Fibroblast of mammary gland (primary cell): ENCODE measurements at regions not wholly inside any gene's neighbourhood (a gene's known extent, or its start where the extent isn't known, plus 50 kb on each side); places are given as distances from the start of the nearest gene placed in this dataset.
"Not testable (repeated sequence)": the region's sequence is repeated elsewhere in the genome, so short reads cannot be mapped to it uniquely, and the experiment has no call there.

Experiments used
- DNase-seq: peaks from one replicate; pipeline ENCODE4 v3.0.0-alpha.2; 2010; ENCODE audit warnings: low read depth
- H3K4me3 ChIP-seq: 2 replicates; pipeline ENCODE4 v1.5.1; 2011; ENCODE audit warnings: low read depth, mild to moderate bottlenecking, low read length, moderate library complexity; ENCODE audit not compliant: control insufficient read depth
- TF ChIP-seq, protein P1 (sequence below): conservative IDR thresholded peaks from 2 replicates; pipeline ENCODE4 v1.5.1; 2011; ENCODE audit warnings: low read depth, low read length, inconsistent platforms; ENCODE audit not compliant: control insufficient read depth, insufficient read depth

DNA sequence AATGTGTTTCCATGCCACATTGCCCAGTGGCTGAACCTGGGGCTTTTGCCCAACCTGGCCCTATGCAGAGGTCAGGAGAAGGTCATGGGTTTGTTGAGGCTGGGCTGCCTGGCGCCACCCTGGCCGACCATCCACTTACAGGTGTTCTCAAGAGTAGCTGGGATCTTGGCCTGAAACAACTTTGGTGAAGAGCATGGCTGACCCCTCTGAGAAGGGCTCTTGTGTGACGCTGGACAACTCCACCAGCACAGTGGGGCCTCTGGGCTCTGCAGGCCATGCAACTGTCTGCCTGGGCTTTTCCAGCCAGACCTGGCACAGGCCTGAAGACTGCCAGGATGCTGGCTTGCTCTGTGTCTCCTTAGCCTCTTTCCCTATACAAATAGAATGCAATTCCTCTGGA, 76.4 kb upstream of the ZNG1B start:
- TF ChIP-seq, protein P1, sequence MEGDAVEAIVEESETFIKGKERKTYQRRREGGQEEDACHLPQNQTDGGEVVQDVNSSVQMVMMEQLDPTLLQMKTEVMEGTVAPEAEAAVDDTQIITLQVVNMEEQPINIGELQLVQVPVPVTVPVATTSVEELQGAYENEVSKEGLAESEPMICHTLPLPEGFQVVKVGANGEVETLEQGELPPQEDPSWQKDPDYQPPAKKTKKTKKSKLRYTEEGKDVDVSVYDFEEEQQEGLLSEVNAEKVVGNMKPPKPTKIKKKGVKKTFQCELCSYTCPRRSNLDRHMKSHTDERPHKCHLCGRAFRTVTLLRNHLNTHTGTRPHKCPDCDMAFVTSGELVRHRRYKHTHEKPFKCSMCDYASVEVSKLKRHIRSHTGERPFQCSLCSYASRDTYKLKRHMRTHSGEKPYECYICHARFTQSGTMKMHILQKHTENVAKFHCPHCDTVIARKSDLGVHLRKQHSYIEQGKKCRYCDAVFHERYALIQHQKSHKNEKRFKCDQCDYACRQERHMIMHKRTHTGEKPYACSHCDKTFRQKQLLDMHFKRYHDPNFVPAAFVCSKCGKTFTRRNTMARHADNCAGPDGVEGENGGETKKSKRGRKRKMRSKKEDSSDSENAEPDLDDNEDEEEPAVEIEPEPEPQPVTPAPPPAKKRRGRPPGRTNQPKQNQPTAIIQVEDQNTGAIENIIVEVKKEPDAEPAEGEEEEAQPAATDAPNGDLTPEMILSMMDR, result no peak
- H3K4me3 ChIP-seq, result no peak overlapping the region
- DNase-seq, result no peak

DNA sequence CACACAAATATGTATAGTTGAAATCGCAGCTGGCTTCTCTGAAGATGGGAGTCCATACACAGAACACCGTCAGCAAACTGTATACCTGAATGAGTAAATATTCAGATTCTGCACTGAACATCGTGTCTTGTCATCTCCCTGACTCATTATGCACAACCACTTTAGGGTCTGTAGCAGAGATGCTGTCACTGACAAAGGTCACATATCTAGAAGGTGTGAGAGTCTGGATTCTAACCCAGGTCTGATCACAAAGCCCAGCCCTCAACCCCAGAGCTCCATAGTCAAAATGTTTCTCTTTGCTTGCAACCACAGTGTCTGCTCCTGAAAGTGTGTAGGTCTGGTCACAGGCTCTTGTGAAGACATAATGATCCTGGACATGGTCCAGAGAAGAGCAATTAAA, 78.3 kb upstream of the PAX8 start:
- no peak overlapping the region for H3K4me3 ChIP-seq
- no peak for DNase-seq
- TF ChIP-seq, protein P1, result no peak

DNA sequence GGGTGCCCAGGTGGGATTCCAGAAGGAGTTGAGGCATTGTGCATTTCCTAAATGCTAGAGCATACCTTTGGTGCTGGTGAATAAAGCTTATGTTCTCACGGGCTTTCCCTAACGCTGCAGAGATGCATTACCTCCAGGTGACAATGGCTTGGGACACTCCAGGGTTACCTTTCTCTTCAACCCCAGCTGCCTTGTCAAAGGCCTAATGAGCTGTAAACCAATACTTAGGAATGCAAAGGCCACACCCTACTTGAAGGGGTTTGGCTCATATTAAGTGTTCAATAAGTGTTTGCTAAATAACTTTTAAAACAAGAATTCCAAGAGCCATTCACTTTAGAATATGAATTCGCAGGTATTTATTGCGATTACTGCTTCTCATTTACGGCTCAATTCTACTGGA, 77.6 kb upstream of the PAX8 start:
- H3K4me3 ChIP-seq, DNase-seq: not testable (repeated sequence)

DNA sequence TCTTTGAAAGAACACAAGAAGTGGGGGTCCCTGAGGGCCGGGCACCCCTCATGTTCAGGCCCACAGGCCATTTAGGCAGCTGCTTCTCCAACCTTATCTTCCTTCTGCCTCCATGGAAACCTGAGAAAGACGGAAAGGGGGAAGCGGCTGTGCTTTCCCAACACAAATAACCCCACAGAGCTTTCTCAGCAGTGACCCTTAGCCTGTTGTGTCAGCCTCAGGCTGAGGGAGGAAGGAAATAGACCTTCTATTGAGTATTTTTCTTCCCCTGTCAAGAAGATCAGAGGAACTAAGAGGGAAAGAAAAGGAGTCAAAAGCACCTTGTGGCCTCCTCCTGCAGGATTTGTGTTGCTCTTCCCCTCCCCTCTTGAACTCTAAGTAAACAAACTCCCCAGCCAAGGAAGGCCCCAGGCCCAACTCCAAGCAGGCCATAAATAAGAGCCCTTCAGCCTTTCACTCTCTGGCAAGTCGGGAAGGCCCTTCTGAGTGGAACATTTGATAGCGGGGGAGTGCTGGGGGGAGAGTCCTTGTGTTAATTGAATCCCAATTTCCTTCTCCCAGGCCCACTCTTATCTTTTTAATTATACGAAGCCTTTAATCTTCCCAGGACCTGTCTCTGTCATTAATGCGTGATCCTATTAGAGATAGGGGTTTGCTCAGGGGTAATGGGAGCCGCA, 76.8 kb upstream of the PAX8 start:
- DNase-seq, H3K4me3 ChIP-seq: not testable (repeated sequence)

DNA sequence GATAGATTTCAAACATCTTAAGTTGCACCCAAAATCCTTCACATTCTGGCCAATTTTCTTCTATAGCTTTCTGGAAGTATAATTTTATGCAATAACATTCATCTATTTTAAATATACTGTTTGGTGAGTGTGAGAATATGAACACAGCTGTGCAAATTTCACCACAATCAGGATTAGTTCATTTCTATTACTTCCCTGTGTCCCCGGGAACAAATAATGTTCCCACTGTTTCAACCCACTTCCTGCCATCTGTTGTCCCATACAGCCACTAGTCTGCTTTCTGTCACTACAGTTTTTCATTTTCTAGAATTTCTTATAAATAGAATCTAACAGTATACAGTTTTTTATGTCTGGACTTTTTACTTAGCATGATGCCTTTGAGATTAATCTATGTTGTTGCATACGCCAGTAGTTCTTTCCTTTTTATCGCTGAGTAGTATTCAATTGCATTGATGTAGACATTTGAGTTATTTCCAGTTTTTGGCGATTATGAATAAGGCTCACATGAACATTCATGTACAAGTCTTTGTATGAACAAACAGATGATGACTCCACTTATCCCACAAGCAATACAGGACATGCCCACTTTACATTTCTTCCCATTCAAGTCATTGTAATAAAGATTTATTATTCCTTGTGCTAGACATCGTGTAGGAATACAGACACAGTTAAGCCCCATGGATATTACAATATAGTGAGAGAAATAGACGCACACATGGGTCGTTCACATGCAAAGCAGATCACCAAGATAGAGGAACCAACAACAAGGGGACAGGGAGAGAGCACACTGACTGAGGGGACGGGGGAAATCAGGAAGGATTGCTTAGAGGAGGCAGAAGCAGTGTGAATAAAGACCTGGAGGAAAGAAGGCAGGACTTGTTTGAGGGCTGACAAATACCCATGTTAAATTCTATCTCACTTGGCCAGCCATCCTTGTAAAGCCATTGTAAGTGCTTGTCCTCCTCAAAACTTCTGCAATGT, 72.9 kb upstream of the PAX8 start:
- DNase-seq, result no peak
- H3K4me3 ChIP-seq, result no peak overlapping the region
- TF ChIP-seq, protein P1, result no peak

DNA sequence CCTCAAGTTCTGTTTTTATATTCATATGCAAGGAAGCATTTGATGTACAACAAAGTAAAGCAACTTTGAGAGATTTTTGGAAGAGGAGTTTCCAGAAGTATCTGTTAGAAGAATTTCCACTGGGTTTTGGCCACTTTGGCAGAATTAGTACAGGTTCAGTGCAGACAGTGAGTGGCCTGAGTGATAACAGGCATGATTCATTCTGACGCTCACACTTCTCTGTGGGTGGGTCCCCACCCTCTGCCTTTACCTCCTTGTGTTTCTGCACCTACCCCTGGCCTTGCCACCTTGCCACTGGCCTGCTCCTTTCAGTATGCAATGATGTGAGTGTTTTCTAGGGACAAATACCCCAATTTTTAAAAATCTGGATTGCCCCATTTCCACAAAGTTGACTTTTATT, 65.1 kb upstream of the PAX8 start:
- not testable (repeated sequence) for DNase-seq, H3K4me3 ChIP-seq

DNA sequence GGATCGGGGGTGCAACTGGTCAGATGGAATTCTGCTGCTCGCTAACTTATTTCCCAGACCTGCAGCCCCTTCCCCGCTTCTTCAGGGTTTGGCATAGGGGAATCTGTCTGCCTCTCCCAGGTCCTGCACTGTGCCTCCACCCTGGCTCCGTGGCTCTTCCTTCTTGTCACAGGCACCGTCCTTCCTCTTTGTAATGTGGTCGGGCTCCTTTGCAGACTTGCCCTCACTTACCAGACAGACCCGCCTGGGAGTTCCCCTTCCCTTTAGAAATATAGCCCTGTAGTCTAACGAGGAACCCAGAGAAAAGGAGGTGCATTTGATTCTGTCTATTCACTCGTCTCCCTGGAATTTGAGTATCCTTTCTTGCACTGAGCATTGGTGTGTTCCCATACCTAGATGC, 63.9 kb upstream of the PAX8 start:
- TF ChIP-seq, protein P1, result no peak
- no peak for DNase-seq
- no peak overlapping the region for H3K4me3 ChIP-seq

DNA sequence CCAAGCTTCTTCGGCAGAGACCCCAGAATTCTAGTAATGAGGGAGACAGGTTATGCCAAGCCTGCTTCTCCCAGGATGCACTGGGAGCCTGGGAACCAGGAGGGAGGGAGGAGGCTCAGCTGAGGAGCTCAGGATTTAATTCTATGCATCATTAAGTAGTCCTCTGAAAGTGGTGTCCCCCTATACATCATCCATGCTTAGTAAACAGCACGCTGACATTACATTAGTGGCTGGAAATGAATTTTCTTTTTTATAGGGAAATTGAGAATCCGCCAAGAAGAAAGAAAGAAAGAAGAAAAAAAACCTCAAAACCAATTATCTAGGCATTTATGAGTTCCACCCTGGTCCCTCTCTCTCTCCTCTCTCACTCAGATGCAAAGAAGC, 63.1 kb upstream of the PAX8 start:
- not testable (repeated sequence) for H3K4me3 ChIP-seq, DNase-seq
